GM21529 (cell line): ENCODE measurements at regions not wholly inside any gene's neighbourhood (a gene's known extent, or its start where the extent isn't known, plus 50 kb on each side); places are given as distances from the start of the nearest gene placed in this dataset.
"Not testable (repeated sequence)": the region's sequence is repeated elsewhere in the genome, so short reads cannot be mapped to it uniquely, and the experiment has no call there.

Experiments used
- ATAC-seq: cut with Tn5 transposase; IDR thresholded peaks from one replicate; pipeline ENCODE4 v1.9.1; 2021; ENCODE audit not compliant: unreplicated experiment

GRCh38 chr6:104519566-104519965 lies 340.2 kb downstream of the HACE1 start:
- no peak for ATAC-seq

GRCh38 chr6:104509355-104509754 lies 350.4 kb downstream of the HACE1 start:
- no peak for ATAC-seq

GRCh38 chr6:104506429-104506828 lies 353.3 kb downstream of the HACE1 start:
- ATAC-seq, result no peak

- ATAC-seq, result no peak
Measured at GRCh38 chr6:104505838-104506237, 353.9 kb downstream of the HACE1 start.

- ATAC-seq, result no peak
Measured at GRCh38 chr6:104500265-104500664, 359.5 kb downstream of the HACE1 start.

GRCh38 chr6:104486035-104486434 lies 373.7 kb downstream of the HACE1 start:
- ATAC-seq, result no peak

GRCh38 chr6:104484626-104485025 lies 375.1 kb downstream of the HACE1 start:
- ATAC-seq, result no peak

GRCh38 chr6:104484191-104484590 lies 375.5 kb downstream of the HACE1 start:
- no peak for ATAC-seq

GRCh38 chr6:104483225-104483834 lies 376.4 kb downstream of the HACE1 start:
- no peak for ATAC-seq

- no peak for ATAC-seq
Measured at GRCh38 chr6:104477569-104477968, 382.1 kb downstream of the HACE1 start.

- no peak for ATAC-seq
Measured at GRCh38 chr6:104473021-104473429, 386.7 kb downstream of the HACE1 start.

GRCh38 chr6:104472021-104472901 lies 387.5 kb downstream of the HACE1 start:
- ATAC-seq, result no peak

GRCh38 chr6:104466306-104466705 lies 393.4 kb downstream of the HACE1 start:
- no peak for ATAC-seq

GRCh38 chr6:104462811-104463599 lies 396.7 kb downstream of the HACE1 start:
- ATAC-seq, result no peak

GRCh38 chr6:104460738-104461483 lies 398.8 kb downstream of the HACE1 start:
- ATAC-seq, result no peak

GRCh38 chr6:104459543-104459942 lies 400.2 kb downstream of the HACE1 start:
- ATAC-seq, result peak; percentile 89

GRCh38 chr6:104449918-104450317 lies 409.8 kb downstream of the HACE1 start:
- ATAC-seq, result no peak

GRCh38 chr6:104446101-104447080 lies 413.3 kb downstream of the HACE1 start:
- ATAC-seq, result not testable (repeated sequence)

- ATAC-seq, result no peak
Measured at GRCh38 chr6:104434519-104434918, 425.2 kb downstream of the HACE1 start.

GRCh38 chr6:104431096-104431495 lies 428.6 kb downstream of the HACE1 start:
- no peak for ATAC-seq
